MCF 10A (cell line): ENCODE measurements at regions not wholly inside any gene's neighbourhood (a gene's known extent, or its start where the extent isn't known, plus 50 kb on each side); places are given as distances from the start of the nearest gene placed in this dataset.

Experiments used
- BruUV-seq: library from RNA; stranded (reverse); fragments of 400-500 nt; replicated peaks from 2 replicates; lab custom pipeline; 2021; lab: Mats Ljungman, UMichigan
- CTCF ChIA-PET: fragments of 300-600 bp; sonication (Branson Sonifier 250); formaldehyde crosslinking; extraction: SDS; loops from one replicate; lab custom pipeline; 2021; ENCODE audit warnings: antibody characterized with exemption, inconsistent platforms; lab: Yijun Ruan, JAX
- POLR2A ChIA-PET: fragments of 300-600, 350-650 bp; sonication (Branson Sonifier 250); formaldehyde crosslinking; extraction: SDS; loops from one replicate; lab custom pipeline; 2020; ENCODE audit warnings: antibody characterized with exemption, inconsistent platforms; lab: Yijun Ruan, JAX
- DNase-seq: peaks from one replicate; pipeline ENCODE4 v3.0.0-alpha.2; 2018; ENCODE audit not compliant: unreplicated experiment
- H3K27ac Mint-ChIP-seq: one replicate; pipeline ENCODE4 v1.8.0; 2022; ENCODE audit warnings: mild to moderate bottlenecking, low read depth, mixed read lengths; ENCODE audit not compliant: unreplicated experiment
- H3K27me3 Mint-ChIP-seq: one replicate; pipeline ENCODE4 v1.8.0; 2022; ENCODE audit warnings: mixed read lengths; ENCODE audit not compliant: insufficient read depth, unreplicated experiment
- H3K36me3 Mint-ChIP-seq: one replicate; pipeline ENCODE4 v1.8.0; 2022; ENCODE audit warnings: mild to moderate bottlenecking, moderate library complexity, mixed read lengths; ENCODE audit not compliant: insufficient read depth, unreplicated experiment
- H3K4me1 Mint-ChIP-seq: one replicate; pipeline ENCODE4 v1.8.0; 2022; ENCODE audit warnings: mixed read lengths; ENCODE audit not compliant: insufficient read depth, unreplicated experiment
- H3K4me3 Mint-ChIP-seq: one replicate; pipeline ENCODE4 v1.8.0; 2022; ENCODE audit warnings: mild to moderate bottlenecking, moderate library complexity, mixed read lengths; ENCODE audit not compliant: unreplicated experiment
- H3K9me3 Mint-ChIP-seq: one replicate; pipeline ENCODE4 v1.8.0; 2022; ENCODE audit warnings: mixed read lengths; ENCODE audit not compliant: unreplicated experiment
- intact Hi-C: fragments of 100-400 bp; cut with micrococcal nuclease; formaldehyde crosslinking; loops from 2 replicates; pipeline ENCODE4 v1.14.1; 2022
- TF ChIP-seq, protein P1 (sequence below): fragments of 200-600 bp; IDR thresholded peaks from one replicate; pipeline ENCODE4 v1.8.0; 2022; ENCODE audit warnings: antibody characterized with exemption, mild to moderate bottlenecking; ENCODE audit not compliant: unreplicated experiment

DNA sequence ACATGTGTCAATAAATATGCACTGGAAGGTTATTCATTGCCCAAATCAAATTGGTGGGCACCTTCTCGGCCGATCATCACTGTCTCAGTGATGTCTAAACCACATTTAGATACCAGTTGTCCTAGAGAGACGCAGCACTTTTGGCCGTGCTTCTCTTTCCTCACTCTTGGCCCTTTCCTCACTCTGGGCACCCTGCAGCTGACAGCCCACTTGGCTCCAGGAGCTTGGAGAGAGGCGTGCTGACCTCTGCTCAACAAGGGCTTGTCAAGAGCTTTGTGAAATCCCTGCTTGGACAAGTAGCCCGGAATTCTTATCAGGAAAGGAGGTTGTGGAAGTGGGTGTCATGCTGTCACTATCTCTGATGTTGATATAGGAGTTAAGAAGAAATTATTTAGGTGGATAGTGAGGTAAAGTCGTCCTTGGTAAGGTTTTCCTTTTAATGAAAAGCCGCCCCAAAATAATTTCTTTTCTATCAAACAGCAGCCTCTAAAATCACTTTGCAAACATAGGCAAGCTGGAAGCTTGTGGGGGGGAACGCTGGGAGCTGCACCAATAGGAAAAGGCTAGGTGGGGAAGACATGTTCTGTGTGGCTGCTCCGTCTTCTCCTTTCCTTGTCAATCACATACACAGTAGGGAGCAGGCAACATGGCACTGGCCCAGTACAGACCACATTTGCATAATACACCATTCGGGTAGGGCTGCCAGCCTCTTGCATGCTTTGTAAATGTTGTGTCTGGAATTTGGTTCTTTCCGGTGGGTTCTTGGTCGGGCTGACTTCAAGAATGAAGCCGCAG lies 126.8 kb upstream of the UBE3A start:
- TF ChIP-seq, protein P1, sequence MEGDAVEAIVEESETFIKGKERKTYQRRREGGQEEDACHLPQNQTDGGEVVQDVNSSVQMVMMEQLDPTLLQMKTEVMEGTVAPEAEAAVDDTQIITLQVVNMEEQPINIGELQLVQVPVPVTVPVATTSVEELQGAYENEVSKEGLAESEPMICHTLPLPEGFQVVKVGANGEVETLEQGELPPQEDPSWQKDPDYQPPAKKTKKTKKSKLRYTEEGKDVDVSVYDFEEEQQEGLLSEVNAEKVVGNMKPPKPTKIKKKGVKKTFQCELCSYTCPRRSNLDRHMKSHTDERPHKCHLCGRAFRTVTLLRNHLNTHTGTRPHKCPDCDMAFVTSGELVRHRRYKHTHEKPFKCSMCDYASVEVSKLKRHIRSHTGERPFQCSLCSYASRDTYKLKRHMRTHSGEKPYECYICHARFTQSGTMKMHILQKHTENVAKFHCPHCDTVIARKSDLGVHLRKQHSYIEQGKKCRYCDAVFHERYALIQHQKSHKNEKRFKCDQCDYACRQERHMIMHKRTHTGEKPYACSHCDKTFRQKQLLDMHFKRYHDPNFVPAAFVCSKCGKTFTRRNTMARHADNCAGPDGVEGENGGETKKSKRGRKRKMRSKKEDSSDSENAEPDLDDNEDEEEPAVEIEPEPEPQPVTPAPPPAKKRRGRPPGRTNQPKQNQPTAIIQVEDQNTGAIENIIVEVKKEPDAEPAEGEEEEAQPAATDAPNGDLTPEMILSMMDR = no peak
- Mint-ChIP-seq H3K27ac (no peak overlapping the region), H3K9me3 (peaks cover 50% of the 10 kb centered on the region), H3K36me3 (no peaks in the 10 kb centered on the region), H3K4me3 (no peak overlapping the region), H3K27me3 (no peaks in the 10 kb centered on the region), H3K4me1 (no peaks in the 10 kb centered on the region)
- ChIA-PET CTCF (interaction anchor here (0.6 kb wide), 1 partner anchor 1385 kb away, joined by 4 read pairs; no protein-coding TSS in a partner anchor), POLR2A (interaction anchor here (0.6 kb wide), 1 partner anchor 1986 kb away, joined by 3 read pairs; no protein-coding TSS in a partner anchor)
- BruUV-seq = no TSS peak
- intact Hi-C loops = no loop called here
- no peak for DNase-seq

DNA sequence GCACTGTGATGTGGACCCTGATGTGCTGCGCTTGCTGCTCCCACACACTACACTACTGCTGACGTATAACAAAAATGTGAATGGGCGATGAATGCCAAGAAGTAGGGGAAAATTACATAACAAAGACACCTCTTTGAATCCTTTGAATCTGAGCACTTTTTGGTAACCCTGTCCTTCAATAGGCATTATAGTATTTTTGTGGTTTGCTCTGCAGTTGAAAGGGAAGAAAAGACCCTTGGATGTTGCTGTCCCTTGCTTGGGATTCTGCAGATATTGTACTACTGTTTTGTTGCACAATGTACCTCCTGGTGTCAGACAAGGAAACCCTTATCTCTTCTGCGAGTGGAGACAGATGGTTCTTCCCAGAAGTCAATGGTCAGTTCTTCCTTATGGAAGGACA lies 124.8 kb upstream of the UBE3A start:
- no TSS peak for BruUV-seq
- DNase-seq = no peak
- no peak overlapping the region for H3K27ac Mint-ChIP-seq
- TF ChIP-seq, protein P1 = no peak
- H3K4me1 Mint-ChIP-seq = no peaks in the 10 kb centered on the region
- no peaks in the 10 kb centered on the region for H3K36me3 Mint-ChIP-seq
- ChIA-PET CTCF (no interaction called here), POLR2A (no interaction called here)
- H3K27me3 Mint-ChIP-seq = no peaks in the 10 kb centered on the region
- no peak overlapping the region for H3K4me3 Mint-ChIP-seq
- peaks cover 34% of the 10 kb centered on the region for H3K9me3 Mint-ChIP-seq
- intact Hi-C loops = no loop called here

DNA sequence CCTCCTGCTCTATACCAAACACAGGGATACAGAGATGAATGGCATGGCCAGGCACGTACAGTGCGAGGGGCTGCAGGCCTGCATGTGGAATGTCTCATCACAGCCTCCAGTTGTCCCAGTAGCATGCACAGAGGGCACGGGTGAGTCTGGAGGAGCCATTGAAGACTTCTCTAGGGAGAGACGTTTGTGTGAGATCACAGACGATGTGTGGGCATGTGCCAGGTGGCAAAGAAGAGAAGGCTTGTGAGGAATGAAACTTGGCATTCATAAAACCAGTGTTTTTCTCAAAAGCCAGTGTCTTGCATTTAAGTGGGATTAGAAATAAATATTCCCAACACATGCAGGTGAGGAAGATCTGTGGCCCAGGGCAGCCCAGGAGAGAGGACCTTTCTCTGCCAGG lies 119.1 kb upstream of the UBE3A start:
- ChIA-PET CTCF (interaction anchor here (0.6 kb wide), 1 partner anchor 580 kb away, joined by 4 read pairs; no protein-coding TSS in a partner anchor), POLR2A (no interaction called here)
- BruUV-seq = no TSS peak
- Mint-ChIP-seq H3K27me3 (no peaks in the 10 kb centered on the region), H3K4me1 (no peaks in the 10 kb centered on the region), H3K9me3 (peaks cover 34% of the 10 kb centered on the region), H3K4me3 (no peak overlapping the region), H3K36me3 (no peaks in the 10 kb centered on the region), H3K27ac (no peak overlapping the region)
- TF ChIP-seq, protein P1 = no peak
- DNase-seq = no peak
- intact Hi-C loops = no loop called here

DNA sequence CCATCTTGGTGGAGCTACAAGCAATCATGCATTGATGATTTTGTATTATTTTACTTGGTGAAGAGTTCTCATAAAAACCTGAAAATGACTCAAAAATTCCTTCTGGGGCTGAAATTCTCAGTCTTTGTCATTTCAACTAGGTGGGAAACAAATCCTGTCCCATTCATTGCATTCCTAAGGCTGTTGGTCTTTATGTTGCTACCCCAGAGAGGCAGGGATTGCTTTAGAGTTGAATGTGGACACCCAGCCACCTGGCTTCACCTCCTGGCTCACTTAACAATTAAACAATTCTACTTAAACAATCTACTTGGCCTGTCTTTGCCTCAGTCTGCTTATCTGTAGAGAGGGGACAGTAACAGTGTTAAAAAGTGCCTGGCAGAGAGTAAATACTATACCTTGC lies 117.3 kb upstream of the UBE3A start:
- intact Hi-C loops = no loop called here
- H3K4me1 Mint-ChIP-seq = no peaks in the 10 kb centered on the region
- BruUV-seq = no TSS peak
- H3K27me3 Mint-ChIP-seq = no peaks in the 10 kb centered on the region
- TF ChIP-seq, protein P1 = no peak
- H3K36me3 Mint-ChIP-seq = no peaks in the 10 kb centered on the region
- no peak for DNase-seq
- H3K9me3 Mint-ChIP-seq = peaks cover 28% of the 10 kb centered on the region
- CTCF ChIA-PET = no interaction called here
- no peak overlapping the region for H3K4me3 Mint-ChIP-seq
- no peak overlapping the region for H3K27ac Mint-ChIP-seq
- POLR2A ChIA-PET = no interaction called here
